Left lung (tissue), 4 donors: ENCODE measurements at regions not wholly inside any gene's neighbourhood (a gene's known extent, or its start where the extent isn't known, plus 50 kb on each side); places are given as distances from the start of the nearest gene placed in this dataset.

Source experiments
- ATAC-seq: fragments of 200-7000 bp; cut with Tn5 transposase; one replicate; pipeline ENCODE4 v1.9.1; 2020; ENCODE audit warnings: moderate library complexity
- DNase-seq, 4 donors: peaks; one replicate each; pipeline ENCODE4 v3.0.0-alpha.2; 2013 to 2020
- H3K27ac ChIP-seq, 2 donors: fragments of 200-600 bp; sonication (generic) in 1 of 2; one replicate each; pipeline versions ENCODE4 v1.5.0 to v1.8.0; 2020 to 2021
- H3K27me3 ChIP-seq, 2 donors: fragments of 200-600 bp; sonication (generic) in 1 of 2; one replicate each; pipeline versions ENCODE4 v1.5.0 to v1.8.0; 2020 to 2021
- H3K36me3 ChIP-seq, 2 donors: fragments of 200-600 bp; sonication (generic) in 1 of 2; one replicate each; pipeline versions ENCODE4 v1.5.0 to v1.8.0; 2020 to 2021
- H3K4me1 ChIP-seq, 2 donors: fragments of 200-600 bp; one replicate each; pipeline ENCODE4 v1.8.0; 2021
- H3K4me3 ChIP-seq, 2 donors: fragments of 200-600 bp; sonication (generic) in 1 of 2; one replicate each; pipeline versions ENCODE4 v1.5.0 to v1.8.0; 2020 to 2021; ENCODE audit warnings: mild to moderate bottlenecking in 1 of 2
- H3K9me3 ChIP-seq, 2 donors: fragments of 200-600 bp; sonication (generic) in 1 of 2; one replicate each; pipeline versions ENCODE4 v1.5.0 to v1.8.0; 2020 to 2021
- CTCF ChIP-seq, 2 donors: fragments of 200-600 bp; sonication (generic) in 1 of 2; IDR thresholded peaks; one replicate each; pipeline versions ENCODE4 v1.5.0 to v1.8.0; 2021; ENCODE audit warnings: antibody characterized with exemption in 2 of 2
- intact Hi-C, 2 donors: fragments of 100-400 bp; cut with DNase I; formaldehyde crosslinking; loops; one replicate each; pipeline versions ENCODE4 v1.11.2 to v1.14.2; 2022
- donor health status: DM: no; HTN: yes; CAD: no.
- donor health status: DM: no; HTN: no; CAD: no.

- no peaks in the 10 kb centered on the region for H3K36me3 ChIP-seq
- no peaks in the 10 kb centered on the region for H3K9me3 ChIP-seq
- H3K4me3 ChIP-seq: no peak overlapping the region
- DNase-seq (peak in 2 of 4 donors; percentile 26 to 43), ATAC-seq (no peak)
- H3K27me3 ChIP-seq: no peaks in the 10 kb centered on the region
- H3K4me1 ChIP-seq: peaks cover 0 to 74% of the 10 kb centered on the region in 2 donors
- TF ChIP-seq CTCF (IDR thresholded peaks at IDR 0.05): no peak
- intact Hi-C loops: no loop called here
- H3K27ac ChIP-seq: no peak overlapping the region
These were observed 117.8 kb downstream of the METRNL start for GRCh38 chr17:83196973-83197880.

- intact Hi-C loops: no loop called here
- ATAC-seq (no peak), DNase-seq (peak in 2 of 4 donors; percentile 32 to 76)
- H3K36me3 ChIP-seq: no peaks in the 10 kb centered on the region
- H3K9me3 ChIP-seq: no peaks in the 10 kb centered on the region
- H3K27ac ChIP-seq: peak overlapping the region; percentile 81 to 99
- no peaks in the 10 kb centered on the region for H3K27me3 ChIP-seq
- H3K4me1 ChIP-seq: peaks cover 0 to 85% of the 10 kb centered on the region in 2 donors
- no peak for TF ChIP-seq CTCF (IDR thresholded peaks at IDR 0.05)
- peak overlapping the region in 1 of 2 donors; percentile 10 for H3K4me3 ChIP-seq
These were observed 119.2 kb downstream of the METRNL start for GRCh38 chr17:83198366-83199341.

- Histone ChIP-seq H3K4me1 (peaks cover 0 to 83% of the 10 kb centered on the region in 2 donors), H3K27ac (peak overlapping the region; percentile 81 to 99), H3K27me3 (no peaks in the 10 kb centered on the region), H3K4me3 (peak overlapping the region in 1 of 2 donors; percentile 10), H3K9me3 (no peaks in the 10 kb centered on the region), H3K36me3 (no peaks in the 10 kb centered on the region)
- TF ChIP-seq CTCF (IDR thresholded peaks at IDR 0.05): no peak
- ATAC-seq (peak; percentile 50), DNase-seq (peak in 2 of 4 donors; percentile 79 to 95)
- intact Hi-C loops: no loop called here
These were observed 120.2 kb downstream of the METRNL start for GRCh38 chr17:83199500-83200201.

GRCh38 chr17:83200231-83200699 is 120.9 kb downstream of the METRNL start:
- ATAC-seq: peak; percentile 26
- peak in 2 of 4 donors; percentile 78 to 91 for DNase-seq
- H3K27ac ChIP-seq: peak overlapping the region; percentile 81 to 99
- H3K27me3 ChIP-seq: no peaks in the 10 kb centered on the region
- peak overlapping the region in 1 of 2 donors; percentile 10 for H3K4me3 ChIP-seq
- intact Hi-C loops: no loop called here
- peaks cover 0 to 81% of the 10 kb centered on the region in 2 donors for H3K4me1 ChIP-seq
- no peak for TF ChIP-seq CTCF (IDR thresholded peaks at IDR 0.05)
- H3K9me3 ChIP-seq: no peaks in the 10 kb centered on the region
- no peaks in the 10 kb centered on the region for H3K36me3 ChIP-seq
